OCI-LY7 (cell line): ENCODE measurements at regions not wholly inside any gene's neighbourhood (a gene's known extent, or its start where the extent isn't known, plus 50 kb on each side); places are given as distances from the start of the nearest gene placed in this dataset.
"Not testable (repeated sequence)": the region's sequence is repeated elsewhere in the genome, so short reads cannot be mapped to it uniquely, and the experiment has no call there.

ENCODE experiments used
- BruUV-seq: library from RNA; stranded (reverse); fragments of 400-500 nt; replicated peaks from 2 replicates; lab custom pipeline; 2021; lab: Mats Ljungman, UMichigan
- CTCF ChIA-PET: fragments of 300-600 bp; sonication (Branson Sonifier 250); formaldehyde crosslinking; loops from one replicate; lab custom pipeline; 2022; ENCODE audit warnings: antibody characterized with exemption; ENCODE audit not compliant: unreplicated experiment; lab: Charles Lee
- POLR2A ChIA-PET: fragments of 300-600 bp; sonication (Branson Sonifier 250); formaldehyde crosslinking; loops from one replicate; lab custom pipeline; 2022; ENCODE audit warnings: antibody characterized with exemption; lab: Charles Lee
- DNase-seq: peaks from one replicate; pipeline ENCODE4 v3.0.0-alpha.2; 2015; ENCODE audit warnings: low spot score
- H2AFZ ChIP-seq: fragments of 200-600 bp; sonication (generic), shearing (Covaris generic); 2 replicates; pipeline ENCODE4 v1.6.1; 2014; ENCODE audit warnings: mild to moderate bottlenecking, antibody characterized with exemption, low read length, moderate library complexity
- H3K27ac ChIP-seq: fragments of 200-600 bp; sonication (generic); 2 replicates; pipeline ENCODE4 v1.5.1; 2014; ENCODE audit warnings: mixed run types, low read depth, mild to moderate bottlenecking, moderate library complexity, low read length, inconsistent platforms; ENCODE audit not compliant: poor library complexity, severe bottlenecking
- H3K36me3 ChIP-seq: fragments of 200-600 bp; sonication (generic); 2 replicates; pipeline ENCODE4 v1.6.1; 2014; ENCODE audit warnings: mild to moderate bottlenecking, antibody characterized with exemption, low read length, moderate library complexity, mixed read lengths; ENCODE audit not compliant: insufficient read depth
- H3K4me1 ChIP-seq: fragments of 200-600 bp; sonication (generic); 2 replicates; pipeline ENCODE4 v1.5.1; 2014; ENCODE audit warnings: mild to moderate bottlenecking, low read length; ENCODE audit not compliant: insufficient read depth, poor library complexity, severe bottlenecking
- H3K4me2 ChIP-seq: fragments of 200-600 bp; sonication (generic); 2 replicates; pipeline ENCODE4 v1.6.1; 2014; ENCODE audit warnings: mild to moderate bottlenecking, low read length
- H3K4me3 ChIP-seq: fragments of 200-600 bp; sonication (generic); 2 replicates; pipeline ENCODE4 v1.5.1; 2014; ENCODE audit warnings: mild to moderate bottlenecking, low read depth, low read length; ENCODE audit not compliant: poor library complexity, severe bottlenecking
- H3K79me2 ChIP-seq: fragments of 200-600 bp; sonication (generic); 2 replicates; pipeline ENCODE4 v1.6.1; 2016; ENCODE audit warnings: low read depth, mild to moderate bottlenecking, low read length, moderate library complexity, mixed read lengths; ENCODE audit not compliant: insufficient read depth
- H3K9me2 ChIP-seq: fragments of 200-600 bp; sonication (generic); 2 replicates; pipeline ENCODE4 v1.6.1; 2016; ENCODE audit warnings: mild to moderate bottlenecking, low read length, mixed read lengths; ENCODE audit not compliant: insufficient read depth
- H3K9me3 ChIP-seq: fragments of 200-600 bp; sonication (generic); 2 replicates; pipeline ENCODE4 v1.6.1; 2014; ENCODE audit warnings: mild to moderate bottlenecking, mixed run types, low read length, mixed read lengths
- H4K20me1 ChIP-seq: fragments of 200-600 bp; sonication (generic); 2 replicates; pipeline ENCODE4 v1.6.1; 2014; ENCODE audit warnings: mild to moderate bottlenecking, antibody characterized with exemption, low read length, moderate library complexity, mixed read lengths; ENCODE audit not compliant: insufficient read depth
- CTCF ChIP-seq: fragments of 200-600 bp; sonication (generic); conservative IDR thresholded peaks from 2 replicates; pipeline ENCODE4 v1.5.1; 2014; ENCODE audit warnings: mild to moderate bottlenecking, antibody characterized with exemption, low read length, moderate library complexity, mixed read lengths
- EZH2phosphoT487 ChIP-seq: fragments of 200-600 bp; sonication (generic); IDR thresholded peaks from 2 replicates; pipeline ENCODE4 v1.6.1; 2018; ENCODE audit warnings: low read depth, borderline replicate concordance, mild to moderate bottlenecking, mixed run types, antibody characterized with exemption, low read length, moderate library complexity, mixed read lengths
- intact Hi-C: fragments of 100-400 bp; cut with micrococcal nuclease; formaldehyde crosslinking; loops from one replicate; pipeline ENCODE4 v1.10.0; 2022; ENCODE audit not compliant: unreplicated experiment

GRCh38 chr9:31588756-31589155 lies 795.7 kb upstream of the ACO1 start:
- Histone ChIP-seq H4K20me1 (no peaks in the 10 kb centered on the region), H3K27ac (no peak overlapping the region), H2AFZ (no peak overlapping the region), H3K9me3 (no peaks in the 10 kb centered on the region), H3K36me3 (no peaks in the 10 kb centered on the region), H3K9me2 (no peaks in the 10 kb centered on the region), H3K4me1 (no peaks in the 10 kb centered on the region), H3K4me3 (no peak overlapping the region), H3K79me2 (no peaks in the 10 kb centered on the region), H3K4me2 (no peak overlapping the region)
- ChIA-PET CTCF (no interaction called here), POLR2A (no interaction called here)
- intact Hi-C loops, result no loop called here
- no peak for DNase-seq
- TF ChIP-seq CTCF (no peak), EZH2phosphoT487 (no peak)
- BruUV-seq, result no TSS peak

GRCh38 chr9:31590091-31590490 lies 794.4 kb upstream of the ACO1 start:
- intact Hi-C loops, result no loop called here

GRCh38 chr9:31597086-31597485 lies 787.4 kb upstream of the ACO1 start:
- H3K4me3 ChIP-seq, H3K4me2 ChIP-seq, H3K36me3 ChIP-seq, H3K27ac ChIP-seq, H3K9me2 ChIP-seq, H3K9me3 ChIP-seq, BruUV-seq, H3K79me2 ChIP-seq, POLR2A ChIA-PET, DNase-seq, CTCF ChIA-PET, H2AFZ ChIP-seq, intact Hi-C loops, H4K20me1 ChIP-seq, H3K4me1 ChIP-seq: not testable (repeated sequence)

More at GRCh38 chr9:31590091-31590490, 794.4 kb upstream of the ACO1 start:
- Histone ChIP-seq H4K20me1 (no peaks in the 10 kb centered on the region), H2AFZ (no peak overlapping the region), H3K9me3 (no peaks in the 10 kb centered on the region), H3K4me2 (no peak overlapping the region), H3K4me3 (no peak overlapping the region), H3K27ac (no peak overlapping the region), H3K9me2 (no peaks in the 10 kb centered on the region), H3K36me3 (no peaks in the 10 kb centered on the region), H3K79me2 (no peaks in the 10 kb centered on the region), H3K4me1 (no peaks in the 10 kb centered on the region)
- DNase-seq, result no peak
- POLR2A ChIA-PET, result no interaction called here
- BruUV-seq, result no TSS peak
- no peak for TF ChIP-seq CTCF
- TF ChIP-seq EZH2phosphoT487, result no peak
- CTCF ChIA-PET, result no interaction called here
